ENCODE measurements at regions not wholly inside any gene's neighbourhood (a gene's known extent, or its start where the extent isn't known, plus 50 kb on each side); places are given as distances from the start of the nearest gene placed in this dataset.

GRCh38 chr6:163663575-163663974, 249.1 kb downstream of the QKI start:
- TF ChIP-seq CTCF (IDR thresholded peaks at IDR 0.05 in 2 of 3, conservative IDR thresholded peaks at IDR 0.05 in 1 of 3; ENCODE audit: borderline replicate concordance in 1 of 3, insufficient read depth in 1 of 3, low read depth in 2 of 3, low read length in 2 of 3) = no peak
- no peak for TF ChIP-seq ZNF274 (IDR thresholded peaks at IDR 0.05; ENCODE audit: low read depth, low read length)
- TF ChIP-seq TCF7L2 (IDR thresholded peaks at IDR 0.05; ENCODE audit: borderline replicate concordance, extremely low read depth, insufficient read depth, insufficient read length) = no peak
- TF ChIP-seq RAD21 (IDR thresholded peaks at IDR 0.05; ENCODE audit: low read depth) = no peak
- no peak for TF ChIP-seq EZH2phosphoT487 (IDR thresholded peaks at IDR 0.05; ENCODE audit: borderline replicate concordance)
- no peak for TF ChIP-seq POLR2A (IDR thresholded peaks at IDR 0.05; ENCODE audit: borderline replicate concordance, extremely low read depth, insufficient read depth, insufficient read length)
- TF ChIP-seq EZH2 (IDR thresholded peaks at IDR 0.05) = no peak
- TF ChIP-seq JUND (IDR thresholded peaks at IDR 0.05) = no peak
- no peak for TF ChIP-seq SIN3A (IDR thresholded peaks at IDR 0.05; ENCODE audit: low read depth)
